Activated CD8-positive, alpha-beta memory T cell treated with anti-CD3 and anti-CD28 coated beads, Interleukin-2, amount 10 ng/mL, durations not matched to agents 7 days and 5 days (primary cell): ENCODE measurements at regions not wholly inside any gene's neighbourhood (a gene's known extent, or its start where the extent isn't known, plus 50 kb on each side); places are given as distances from the start of the nearest gene placed in this dataset.
"Not testable (repeated sequence)": the region's sequence is repeated elsewhere in the genome, so short reads cannot be mapped to it uniquely, and the experiment has no call there.

Experiments
- ATAC-seq: fragments of 150-1000 bp; cut with Tn5 transposase; one replicate; pipeline ENCODE4 v1.10.0; 2021; ENCODE audit warnings: moderate library complexity
- CTCF ChIA-PET: fragments of 350-600 bp; sonication (Branson Sonifier 250); formaldehyde crosslinking; loops from one replicate; lab custom pipeline; 2021; ENCODE audit warnings: antibody characterized with exemption; lab: Charles Lee
- DNase-seq: peaks from one replicate; pipeline ENCODE4 v3.0.0-alpha.2; 2020
- H3K27ac Mint-ChIP-seq: one replicate; pipeline ENCODE4 v1.8.0; 2021; ENCODE audit warnings: mild to moderate bottlenecking, mixed read lengths
- H3K27me3 Mint-ChIP-seq: one replicate; pipeline ENCODE4 v1.8.0; 2021; ENCODE audit warnings: mixed read lengths
- H3K36me3 Mint-ChIP-seq: one replicate; pipeline ENCODE4 v1.8.0; 2021; ENCODE audit warnings: mild to moderate bottlenecking, mixed read lengths
- H3K4me1 Mint-ChIP-seq: one replicate; pipeline ENCODE4 v1.8.0; 2021; ENCODE audit warnings: mixed read lengths
- H3K4me3 Mint-ChIP-seq: one replicate; pipeline ENCODE4 v1.8.0; 2021; ENCODE audit warnings: mild to moderate bottlenecking, moderate library complexity, mixed read lengths
- H3K9me3 Mint-ChIP-seq: one replicate; pipeline ENCODE4 v1.8.0; 2022; ENCODE audit warnings: low read depth, mixed read lengths

- DNase-seq, H3K36me3 Mint-ChIP-seq, CTCF ChIA-PET: not testable (repeated sequence)
Observed at GRCh38 chr1:91207691-91208090, 185.9 kb upstream of the ZNF644 start.

GRCh38 chr1:91204150-91204549 is 182.3 kb upstream of the ZNF644 start:
- H3K27ac Mint-ChIP-seq, H3K4me1 Mint-ChIP-seq, H3K9me3 Mint-ChIP-seq, ATAC-seq, H3K27me3 Mint-ChIP-seq, DNase-seq, H3K4me3 Mint-ChIP-seq, CTCF ChIA-PET, H3K36me3 Mint-ChIP-seq: not testable (repeated sequence)

More at GRCh38 chr1:91207691-91208090, 185.9 kb upstream of the ZNF644 start:
- H3K9me3 Mint-ChIP-seq, H3K4me3 Mint-ChIP-seq, H3K27ac Mint-ChIP-seq, H3K27me3 Mint-ChIP-seq, H3K4me1 Mint-ChIP-seq, ATAC-seq: not testable (repeated sequence)

- H3K4me1 Mint-ChIP-seq, result no peaks in the 10 kb centered on the region
- ATAC-seq (no peak), DNase-seq (no peak)
- H3K9me3 Mint-ChIP-seq, result no peaks in the 10 kb centered on the region
- CTCF ChIA-PET, result interaction anchor here (0.6 to 0.7 kb wide), 2 partner anchors 31 to 462 kb away, joined by 3 read pairs; no protein-coding TSS in a partner anchor
- H3K36me3 Mint-ChIP-seq, result no peaks in the 10 kb centered on the region
- peaks cover 19% of the 10 kb centered on the region for H3K27me3 Mint-ChIP-seq
- H3K27ac Mint-ChIP-seq, result no peak overlapping the region
- H3K4me3 Mint-ChIP-seq, result no peak overlapping the region
Observed at GRCh38 chr1:91201694-91202093, 179.9 kb upstream of the ZNF644 start.

- Mint-ChIP-seq H3K36me3 (no peaks in the 10 kb centered on the region), H3K27me3 (peaks cover 23% of the 10 kb centered on the region), H3K9me3 (no peaks in the 10 kb centered on the region), H3K4me1 (no peaks in the 10 kb centered on the region), H3K27ac (no peak overlapping the region), H3K4me3 (no peak overlapping the region)
- CTCF ChIA-PET, result interaction anchor here (0.6 to 0.7 kb wide), 2 partner anchors 30 to 462 kb away, joined by 3 read pairs; no protein-coding TSS in a partner anchor
- DNase-seq (no peak), ATAC-seq (no peak)
Observed at GRCh38 chr1:91201176-91201575, 179.3 kb upstream of the ZNF644 start.

- Mint-ChIP-seq H3K27ac (no peak overlapping the region), H3K4me3 (no peak overlapping the region), H3K27me3 (peaks cover 27% of the 10 kb centered on the region), H3K36me3 (no peaks in the 10 kb centered on the region), H3K4me1 (no peaks in the 10 kb centered on the region), H3K9me3 (no peaks in the 10 kb centered on the region)
- CTCF ChIA-PET, result no interaction called here
- ATAC-seq (no peak), DNase-seq (no peak)
Observed at GRCh38 chr1:91200675-91201074, 178.8 kb upstream of the ZNF644 start.

- CTCF ChIA-PET, result no interaction called here
- Mint-ChIP-seq H3K27me3 (peaks cover 27% of the 10 kb centered on the region), H3K36me3 (no peaks in the 10 kb centered on the region)
Observed at GRCh38 chr1:91199988-91200387, 178.2 kb upstream of the ZNF644 start.

GRCh38 chr1:91190996-91191395 is 169.2 kb upstream of the ZNF644 start:
- Mint-ChIP-seq H3K27ac (no peak overlapping the region), H3K9me3 (no peaks in the 10 kb centered on the region), H3K4me1 (no peaks in the 10 kb centered on the region), H3K27me3 (peaks cover 12% of the 10 kb centered on the region), H3K36me3 (no peaks in the 10 kb centered on the region), H3K4me3 (no peak overlapping the region)
- CTCF ChIA-PET, result interaction anchor here (1.2 kb wide), 1 partner anchor 25 kb away, joined by 4 read pairs; no protein-coding TSS in a partner anchor
- no peak for DNase-seq
- ATAC-seq, result no peak

More at GRCh38 chr1:91199988-91200387, 178.2 kb upstream of the ZNF644 start:
- Mint-ChIP-seq H3K9me3 (no peaks in the 10 kb centered on the region), H3K27ac (no peak overlapping the region), H3K4me3 (no peak overlapping the region), H3K4me1 (no peaks in the 10 kb centered on the region)
- DNase-seq, result no peak
- no peak for ATAC-seq

- DNase-seq, result no peak
- H3K27ac Mint-ChIP-seq, result no peak overlapping the region
- CTCF ChIA-PET, result no interaction called here
Observed at GRCh38 chr1:91189096-91189495, 167.3 kb upstream of the ZNF644 start.

GRCh38 chr1:91182807-91183206 is 161.0 kb upstream of the ZNF644 start:
- H3K27me3 Mint-ChIP-seq, result peaks cover 12% of the 10 kb centered on the region
- H3K9me3 Mint-ChIP-seq, H3K4me1 Mint-ChIP-seq, H3K36me3 Mint-ChIP-seq, H3K27ac Mint-ChIP-seq, ATAC-seq, DNase-seq, H3K4me3 Mint-ChIP-seq: not testable (repeated sequence)
- CTCF ChIA-PET, result interaction anchor here (2.0 kb wide), 1 partner anchor 17 kb away, joined by 7 read pairs; no protein-coding TSS in a partner anchor

More at GRCh38 chr1:91189096-91189495, 167.3 kb upstream of the ZNF644 start:
- Mint-ChIP-seq H3K4me3 (no peak overlapping the region), H3K4me1 (no peaks in the 10 kb centered on the region), H3K9me3 (no peaks in the 10 kb centered on the region), H3K36me3 (no peaks in the 10 kb centered on the region), H3K27me3 (peaks cover 17% of the 10 kb centered on the region)
- no peak for ATAC-seq

GRCh38 chr1:91176250-91176649 is 154.4 kb upstream of the ZNF644 start:
- DNase-seq, result no peak
- CTCF ChIA-PET, result interaction anchor here (1.0 kb wide), 1 partner anchor 10 kb away, joined by 7 read pairs; no protein-coding TSS in a partner anchor
- no peak overlapping the region for H3K27ac Mint-ChIP-seq
- no peaks in the 10 kb centered on the region for H3K9me3 Mint-ChIP-seq
- no peak for ATAC-seq
- no peaks in the 10 kb centered on the region for H3K4me1 Mint-ChIP-seq
- peaks cover 23% of the 10 kb centered on the region for H3K27me3 Mint-ChIP-seq
- H3K36me3 Mint-ChIP-seq, result no peaks in the 10 kb centered on the region
- no peak overlapping the region for H3K4me3 Mint-ChIP-seq

GRCh38 chr1:91174734-91175133 is 152.9 kb upstream of the ZNF644 start:
- Mint-ChIP-seq H3K27me3 (peaks cover 23% of the 10 kb centered on the region), H3K4me3 (no peak overlapping the region)

GRCh38 chr1:91173346-91173890 is 151.6 kb upstream of the ZNF644 start:
- DNase-seq (no peak), ATAC-seq (no peak)
- Mint-ChIP-seq H3K4me1 (no peaks in the 10 kb centered on the region), H3K36me3 (no peaks in the 10 kb centered on the region), H3K27me3 (peaks cover 23% of the 10 kb centered on the region), H3K27ac (no peak overlapping the region), H3K4me3 (no peak overlapping the region), H3K9me3 (no peaks in the 10 kb centered on the region)
- CTCF ChIA-PET, result interaction anchor here (0.5 kb wide), 1 partner anchor 388 kb away, joined by 4 read pairs; no protein-coding TSS in a partner anchor

More at GRCh38 chr1:91174734-91175133, 152.9 kb upstream of the ZNF644 start:
- Mint-ChIP-seq H3K4me1 (no peaks in the 10 kb centered on the region), H3K9me3 (no peaks in the 10 kb centered on the region), H3K27ac (no peak overlapping the region), H3K36me3 (no peaks in the 10 kb centered on the region)
- ATAC-seq (no peak), DNase-seq (no peak)
- CTCF ChIA-PET, result no interaction called here

GRCh38 chr1:91172541-91172940 is 150.7 kb upstream of the ZNF644 start:
- CTCF ChIA-PET, result no interaction called here
- Mint-ChIP-seq H3K27me3 (peaks cover 23% of the 10 kb centered on the region), H3K27ac (no peak overlapping the region), H3K4me1 (no peaks in the 10 kb centered on the region), H3K4me3 (no peak overlapping the region), H3K36me3 (no peaks in the 10 kb centered on the region), H3K9me3 (no peaks in the 10 kb centered on the region)
- no peak for ATAC-seq
- no peak for DNase-seq

GRCh38 chr1:91171898-91172297 is 150.1 kb upstream of the ZNF644 start:
- Mint-ChIP-seq H3K27ac (no peak overlapping the region), H3K4me3 (no peak overlapping the region), H3K36me3 (no peaks in the 10 kb centered on the region), H3K4me1 (no peaks in the 10 kb centered on the region), H3K9me3 (no peaks in the 10 kb centered on the region), H3K27me3 (peaks cover 22% of the 10 kb centered on the region)
- DNase-seq (no peak), ATAC-seq (no peak)
- CTCF ChIA-PET, result no interaction called here
